GM13977 (cell line): ENCODE measurements at regions not wholly inside any gene's neighbourhood (a gene's known extent, or its start where the extent isn't known, plus 50 kb on each side); places are given as distances from the start of the nearest gene placed in this dataset.

ENCODE experiments used
- DNase-seq: peaks from one replicate; pipeline ENCODE4 v3.0.0; 2012; ENCODE audit warnings: low spot score
- in situ Hi-C: fragments of 300-500 bp; cut with MboI; formaldehyde crosslinking; loops from one replicate; pipeline ENCODE4 v1.12.0; 2022; ENCODE audit warnings: low sequenced_read_pairs, low pct_unique_long_range_greater_than_20kb, mixed read lengths, inconsistent platforms; ENCODE audit not compliant: unreplicated experiment
- TF ChIP-seq, protein P1 (sequence below): IDR thresholded peaks from 2 replicates; pipeline ENCODE4 v1.5.1; 2012; ENCODE audit warnings: mild to moderate bottlenecking, control low read depth; ENCODE audit not compliant: insufficient read depth; ENCODE audit errors: extremely low read depth, missing control alignments

DNA sequence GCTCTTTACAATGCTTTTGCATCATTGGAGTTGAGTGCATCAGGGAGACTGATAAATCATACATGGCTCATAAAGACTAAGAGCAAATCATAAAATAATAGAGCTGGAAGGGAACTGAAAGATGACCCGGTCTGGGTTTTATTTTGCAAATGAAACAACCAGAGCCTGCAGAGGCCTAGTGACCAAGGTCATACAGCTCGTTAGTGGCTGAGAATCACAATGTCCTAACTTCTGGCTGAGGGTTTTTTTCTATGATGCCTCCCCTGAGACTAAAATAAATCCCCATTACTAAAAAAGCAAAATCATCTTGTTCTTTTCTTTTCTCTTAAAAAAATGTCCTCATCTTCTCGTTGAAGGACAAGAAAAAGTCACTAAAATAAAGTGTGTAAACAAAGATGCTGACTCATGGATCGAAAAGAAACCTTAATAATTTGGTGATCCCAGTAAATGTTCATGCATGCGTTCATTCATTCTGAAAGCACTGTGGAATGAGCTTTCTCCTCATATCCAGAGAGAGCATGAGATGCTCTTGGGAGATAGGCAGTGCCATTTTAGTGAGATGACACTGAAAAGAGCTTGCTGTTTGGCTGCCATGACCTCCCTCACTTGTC, 107.8 kb upstream of the PHYHIPL start:
- DNase-seq, result no peak
- in situ Hi-C loops, result no loop called here
- TF ChIP-seq, protein P1, sequence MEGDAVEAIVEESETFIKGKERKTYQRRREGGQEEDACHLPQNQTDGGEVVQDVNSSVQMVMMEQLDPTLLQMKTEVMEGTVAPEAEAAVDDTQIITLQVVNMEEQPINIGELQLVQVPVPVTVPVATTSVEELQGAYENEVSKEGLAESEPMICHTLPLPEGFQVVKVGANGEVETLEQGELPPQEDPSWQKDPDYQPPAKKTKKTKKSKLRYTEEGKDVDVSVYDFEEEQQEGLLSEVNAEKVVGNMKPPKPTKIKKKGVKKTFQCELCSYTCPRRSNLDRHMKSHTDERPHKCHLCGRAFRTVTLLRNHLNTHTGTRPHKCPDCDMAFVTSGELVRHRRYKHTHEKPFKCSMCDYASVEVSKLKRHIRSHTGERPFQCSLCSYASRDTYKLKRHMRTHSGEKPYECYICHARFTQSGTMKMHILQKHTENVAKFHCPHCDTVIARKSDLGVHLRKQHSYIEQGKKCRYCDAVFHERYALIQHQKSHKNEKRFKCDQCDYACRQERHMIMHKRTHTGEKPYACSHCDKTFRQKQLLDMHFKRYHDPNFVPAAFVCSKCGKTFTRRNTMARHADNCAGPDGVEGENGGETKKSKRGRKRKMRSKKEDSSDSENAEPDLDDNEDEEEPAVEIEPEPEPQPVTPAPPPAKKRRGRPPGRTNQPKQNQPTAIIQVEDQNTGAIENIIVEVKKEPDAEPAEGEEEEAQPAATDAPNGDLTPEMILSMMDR, result no peak

DNA sequence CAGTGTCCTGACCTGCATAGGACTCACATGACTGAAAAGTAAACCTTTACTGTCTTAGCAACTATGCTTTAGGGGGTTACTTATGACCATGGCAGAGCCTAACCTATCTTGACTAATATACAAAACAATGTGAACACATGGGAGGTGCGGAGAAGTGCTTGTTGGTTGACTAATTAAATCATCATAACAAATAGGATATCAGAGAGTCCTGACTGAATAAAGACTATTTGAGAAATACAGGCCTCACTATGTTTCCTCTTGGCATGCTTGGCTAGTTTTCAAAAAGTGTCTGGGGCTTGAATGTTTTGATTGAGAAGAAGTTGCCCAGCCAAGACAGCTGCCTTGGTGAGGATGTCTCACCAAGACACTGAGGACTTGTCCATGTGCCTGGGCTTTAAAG, 104.4 kb upstream of the PHYHIPL start:
- TF ChIP-seq, protein P1, result no peak
- DNase-seq, result no peak
- in situ Hi-C loops, result no loop called here

- no peak for DNase-seq
- TF ChIP-seq, protein P1, result no peak
- in situ Hi-C loops, result no loop called here
Observed at GRCh38 chr10:59073456-59074053, 102.9 kb upstream of the PHYHIPL start.

DNA sequence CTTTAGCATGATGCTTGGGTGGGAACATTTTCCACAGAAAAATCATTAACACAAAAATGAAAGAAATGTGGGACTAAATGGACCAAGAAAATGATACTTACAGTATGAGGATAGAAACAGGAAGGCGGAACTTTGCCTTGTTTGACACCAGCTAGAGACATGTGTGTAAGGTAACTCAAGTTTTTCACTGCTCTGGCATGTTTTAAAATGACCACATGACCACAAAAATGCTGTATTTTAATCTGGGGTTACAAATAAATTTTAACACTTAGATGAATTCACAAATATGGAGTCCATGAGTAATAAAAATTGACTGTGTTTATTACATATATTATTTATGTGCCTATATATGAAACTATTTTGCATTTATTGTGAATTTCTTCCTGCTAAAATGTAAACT, 100.9 kb upstream of the PHYHIPL start:
- in situ Hi-C loops, result no loop called here
- no peak for DNase-seq
- TF ChIP-seq, protein P1, result no peak

DNA sequence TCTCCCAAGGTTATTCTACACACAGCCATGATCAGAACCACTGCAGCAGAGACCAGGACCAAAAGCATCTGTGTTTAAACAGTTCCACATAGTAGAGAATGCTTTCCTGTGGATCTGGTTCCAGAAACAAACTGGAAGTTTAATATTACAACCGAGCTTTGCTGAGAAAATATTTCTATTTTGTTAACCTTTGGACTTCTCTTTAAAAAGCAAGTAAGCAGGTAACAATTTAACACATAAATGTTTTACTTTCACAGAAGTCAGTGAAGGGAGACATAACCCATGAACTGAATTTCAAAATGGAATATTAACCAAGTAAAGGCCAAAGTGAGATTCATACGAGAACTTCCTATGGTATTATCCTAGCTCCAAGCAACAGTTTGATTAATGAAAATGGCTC, 98.6 kb upstream of the PHYHIPL start:
- DNase-seq, result no peak
- TF ChIP-seq, protein P1, result no peak
- in situ Hi-C loops, result no loop called here

DNA sequence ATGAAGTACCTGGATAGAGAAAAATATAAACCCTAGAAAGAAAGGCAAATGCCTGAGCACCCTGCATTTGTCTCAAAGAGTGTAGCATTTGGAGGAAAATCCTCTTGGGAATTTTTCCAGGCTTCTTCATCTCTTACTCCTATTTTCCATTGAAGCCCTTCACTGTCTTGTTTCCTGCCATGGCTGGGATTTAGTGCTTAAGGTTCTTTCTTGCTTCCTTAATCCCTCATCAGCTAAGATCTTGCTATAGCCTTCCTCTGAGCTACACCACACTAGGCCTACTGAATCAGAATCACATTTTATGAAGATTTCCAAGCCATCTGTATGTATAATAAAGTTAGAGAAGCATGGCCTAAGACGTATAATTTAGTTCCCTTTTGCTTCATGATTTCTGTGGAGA, 97.5 kb upstream of the PHYHIPL start:
- in situ Hi-C loops, result no loop called here
- TF ChIP-seq, protein P1, result no peak
- DNase-seq, result no peak
